NCI-H524 (cell line): ENCODE measurements at regions not wholly inside any gene's neighbourhood (a gene's known extent, or its start where the extent isn't known, plus 50 kb on each side); places are given as distances from the start of the nearest gene placed in this dataset.

Experiments
- DNase-seq, 2 experiments: peaks; one replicate each; lab custom pipeline; 2025; lab: John Stamatoyannopoulos, UW

DNA sequence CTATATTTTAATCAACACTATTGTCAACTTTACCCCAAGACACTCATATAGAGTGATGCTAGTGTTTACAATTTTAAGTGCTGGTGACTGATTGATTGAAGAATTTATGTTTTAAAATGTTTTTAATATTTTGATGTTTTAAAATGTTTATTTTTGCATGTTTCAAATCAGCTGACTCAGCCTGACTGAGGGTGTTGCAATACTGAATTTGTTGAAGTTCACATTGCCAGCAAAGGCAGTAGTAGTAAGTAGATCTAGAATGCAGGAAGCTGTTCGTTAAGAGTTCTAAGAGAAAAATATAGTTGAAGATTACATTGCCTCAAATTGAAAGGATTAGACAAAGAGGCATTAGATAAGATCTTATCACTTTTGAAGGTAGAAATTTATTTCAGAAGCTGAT is 977.6 kb downstream of the IGSF11 start:
- DNase-seq: no peak

DNA sequence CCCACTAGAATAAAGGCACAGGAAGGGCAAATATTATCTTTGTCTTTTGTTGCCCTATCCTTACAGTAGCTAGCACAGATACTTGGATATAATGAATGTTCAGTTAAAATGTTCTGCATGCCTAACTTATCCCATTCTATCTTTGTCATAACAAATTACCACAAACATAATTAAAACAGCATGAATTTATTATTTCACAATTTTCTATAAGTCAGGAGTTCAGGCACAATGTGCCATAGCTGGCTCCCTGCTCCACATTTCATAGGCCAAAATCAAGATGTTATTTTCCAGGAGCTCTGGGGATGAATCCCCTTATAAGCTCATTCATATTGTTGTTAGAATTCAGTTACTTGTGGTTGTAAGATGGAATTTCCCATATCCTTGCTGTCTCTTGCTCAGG is 975.5 kb downstream of the IGSF11 start:
- no peak for DNase-seq

DNA sequence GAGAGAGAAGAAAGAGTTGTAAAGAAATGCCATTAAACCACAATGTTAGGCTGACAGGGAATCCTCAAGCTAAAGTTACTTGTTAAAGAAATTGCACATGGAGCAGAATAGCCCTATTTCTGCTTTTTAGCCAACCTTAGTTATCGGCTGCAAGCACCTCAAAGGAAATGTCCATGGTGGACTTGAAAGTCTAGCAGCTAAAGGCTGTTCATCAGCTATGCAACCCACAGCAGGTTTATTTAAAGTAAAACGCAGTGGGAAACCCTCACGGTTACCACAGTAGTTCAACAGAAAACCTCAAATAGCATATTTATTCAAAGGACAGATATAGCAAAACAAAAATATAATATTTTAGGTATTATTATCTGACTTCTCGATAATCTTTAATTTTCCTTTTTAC is 967.2 kb downstream of the IGSF11 start:
- DNase-seq: no peak

DNA sequence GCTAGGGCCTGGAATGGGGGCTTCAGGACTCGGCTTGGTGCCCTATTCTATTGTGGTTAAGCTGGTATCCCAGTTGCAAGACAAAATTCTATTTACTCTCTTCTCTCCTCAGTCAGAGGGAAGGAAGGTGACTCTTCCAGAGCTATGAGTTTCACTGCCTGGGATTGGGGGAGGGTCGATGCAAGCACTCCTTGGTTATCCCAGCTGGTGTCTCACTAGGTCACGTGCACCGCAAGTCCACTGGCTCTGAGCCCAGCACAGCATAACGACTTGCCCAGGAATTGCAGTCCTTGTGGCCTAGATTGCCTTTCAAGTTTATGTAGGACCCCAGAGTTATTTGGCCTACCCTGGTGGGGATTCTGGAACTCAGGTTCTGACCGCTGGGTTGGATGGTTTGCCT is 958.8 kb downstream of the IGSF11 start:
- peak; percentile 38 to 59 for DNase-seq

DNA sequence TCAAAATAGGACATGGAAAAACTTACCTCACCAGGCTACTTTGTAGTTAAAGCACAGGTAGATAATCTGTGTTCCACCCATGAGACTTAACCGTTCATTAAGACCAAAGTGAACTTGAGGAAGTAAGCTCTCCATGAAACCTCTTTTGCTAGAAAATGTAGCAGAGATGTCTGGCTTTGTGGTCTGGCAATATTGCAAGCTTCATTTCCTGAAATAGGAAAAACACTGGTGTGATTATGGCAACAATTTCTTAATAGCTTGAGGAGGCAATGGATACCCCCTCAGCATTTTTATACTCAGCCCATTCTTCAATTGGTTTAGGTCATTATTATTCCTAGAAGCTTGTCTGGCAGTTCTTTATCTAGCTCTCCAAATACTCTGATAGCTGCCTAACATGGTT is 957.3 kb downstream of the IGSF11 start:
- no peak for DNase-seq

DNA sequence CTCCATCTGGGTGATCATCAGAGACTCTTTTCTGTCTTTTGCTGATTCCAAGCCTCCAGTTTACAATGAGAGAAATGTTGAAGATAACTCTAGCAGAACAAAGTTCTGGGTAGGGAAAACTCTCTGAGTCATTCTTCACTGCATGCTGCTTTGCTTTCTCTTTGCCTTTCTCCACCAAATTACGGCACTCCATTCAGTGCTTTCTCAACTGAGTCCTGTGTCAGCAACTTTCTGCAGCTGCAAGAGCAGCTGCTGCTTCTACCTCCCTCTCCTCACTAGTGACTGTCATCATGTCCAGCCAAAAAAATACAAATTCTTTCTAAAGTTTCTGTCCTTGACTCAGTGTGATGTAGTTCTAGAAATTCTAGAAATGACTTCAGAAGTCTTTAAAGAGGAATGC is 953.8 kb downstream of the IGSF11 start:
- DNase-seq: no peak

DNA sequence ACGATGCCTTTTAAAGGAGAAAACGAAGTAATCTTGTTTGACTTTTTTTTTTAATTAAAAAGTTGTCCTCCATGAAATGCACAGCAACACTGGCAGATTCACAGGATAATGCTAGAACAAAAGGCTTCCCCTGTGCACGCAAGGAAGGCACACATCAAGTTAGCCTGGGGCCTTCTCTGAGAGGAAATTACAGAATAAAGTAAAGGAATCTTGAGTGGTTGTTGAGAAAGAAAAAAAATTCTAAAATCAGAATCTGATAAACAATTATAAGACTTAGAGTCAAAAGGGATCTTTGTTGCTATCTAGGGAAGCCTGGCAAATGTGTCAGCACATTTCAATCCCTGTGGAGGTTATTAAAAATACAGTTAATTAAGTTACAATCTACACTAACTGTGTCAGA is 946.0 kb downstream of the IGSF11 start:
- DNase-seq: no peak

DNA sequence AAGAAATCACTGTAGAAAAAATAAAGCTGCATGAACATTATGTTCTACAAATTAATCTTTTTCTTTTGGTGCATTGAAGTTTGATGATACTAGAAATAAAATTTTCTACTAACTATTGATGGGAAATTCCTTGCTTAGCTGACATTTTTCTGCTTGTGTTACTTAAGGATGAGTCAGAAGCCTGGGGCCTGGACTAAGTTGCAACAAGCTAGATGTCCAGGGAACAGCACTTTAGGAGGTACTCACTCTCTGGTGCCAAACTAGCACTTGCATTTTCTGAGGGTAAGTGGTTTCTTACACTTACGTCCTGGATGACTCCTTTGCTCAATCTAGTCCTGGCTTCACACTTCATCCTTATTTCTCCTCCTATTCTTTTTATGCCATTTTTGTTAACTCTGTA is 945.1 kb downstream of the IGSF11 start:
- no peak for DNase-seq

DNA sequence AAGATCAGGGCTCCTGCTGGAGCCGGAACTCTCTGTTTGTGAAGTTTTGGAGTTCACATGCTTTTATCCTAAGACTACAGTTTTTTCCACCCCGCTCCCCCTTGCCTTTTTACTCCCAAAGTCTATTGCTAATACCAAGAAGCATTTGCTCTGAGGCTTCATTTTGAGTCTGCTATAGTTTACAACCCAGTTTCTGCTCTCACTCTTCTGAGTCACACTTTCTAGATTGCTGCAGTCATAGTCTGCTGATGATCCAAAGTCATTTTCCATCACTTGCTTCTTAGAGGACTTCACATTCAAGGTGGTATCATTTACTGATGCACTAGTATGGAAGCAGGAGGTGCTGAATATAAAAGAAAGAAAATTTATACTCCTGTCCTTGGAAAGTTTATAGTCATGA is 937.4 kb downstream of the IGSF11 start:
- DNase-seq: no peak

DNA sequence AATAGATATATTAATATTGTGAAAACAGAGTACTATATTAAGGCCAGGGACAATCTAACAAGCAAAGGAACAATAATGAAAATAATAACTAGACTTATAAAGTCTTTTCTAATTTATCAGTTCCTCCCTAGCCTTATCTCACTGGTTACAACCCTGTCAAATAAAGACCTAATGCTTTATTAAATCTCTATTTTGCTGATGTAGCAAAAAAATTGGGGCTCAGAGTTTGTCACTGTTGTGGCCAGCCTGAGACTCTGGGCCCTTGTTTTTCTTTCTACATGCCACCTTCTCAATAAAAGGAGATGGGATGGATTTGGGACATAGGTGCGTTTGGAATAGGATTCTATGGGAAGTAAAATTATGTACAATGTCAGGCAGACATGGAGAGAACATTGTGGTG is 937.0 kb downstream of the IGSF11 start:
- DNase-seq: no peak

DNA sequence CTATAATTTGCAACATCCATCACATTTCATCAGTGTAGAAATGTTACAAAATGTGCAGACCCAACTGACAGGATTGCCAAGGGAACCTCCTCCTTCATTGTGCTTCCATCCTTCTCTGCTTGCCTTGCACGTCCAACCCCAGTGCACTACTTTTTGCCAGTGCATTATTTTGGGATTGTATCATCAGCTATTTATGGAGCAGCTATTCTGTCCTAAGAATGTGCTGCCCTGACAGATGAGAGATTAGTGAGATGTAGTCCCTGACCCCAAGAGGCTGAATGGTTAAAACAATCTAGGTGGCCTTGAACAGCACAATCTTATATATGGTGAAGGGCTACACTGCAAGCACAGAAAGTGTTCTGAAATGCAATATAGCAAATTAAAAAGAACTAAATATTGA is 935.8 kb downstream of the IGSF11 start:
- DNase-seq: no peak

DNA sequence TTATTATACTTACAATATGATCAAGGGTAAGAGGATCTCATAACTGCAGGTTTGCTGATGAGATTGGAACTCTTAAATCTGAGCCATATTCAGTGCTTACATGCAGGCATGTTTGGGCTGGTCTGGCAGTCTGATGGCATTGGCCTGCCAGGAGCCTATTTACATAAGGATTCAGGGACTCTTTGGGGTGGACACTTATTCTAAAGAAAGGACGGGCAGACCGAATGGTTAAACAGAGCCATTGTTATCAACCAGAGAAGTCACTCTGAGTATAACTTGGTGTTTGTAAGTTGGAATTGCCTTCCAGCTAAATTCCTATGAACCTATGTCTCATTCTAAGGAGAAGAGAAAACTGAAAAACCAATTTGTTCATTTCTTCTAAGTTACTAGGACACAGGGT is 932.8 kb downstream of the IGSF11 start:
- no peak for DNase-seq

DNA sequence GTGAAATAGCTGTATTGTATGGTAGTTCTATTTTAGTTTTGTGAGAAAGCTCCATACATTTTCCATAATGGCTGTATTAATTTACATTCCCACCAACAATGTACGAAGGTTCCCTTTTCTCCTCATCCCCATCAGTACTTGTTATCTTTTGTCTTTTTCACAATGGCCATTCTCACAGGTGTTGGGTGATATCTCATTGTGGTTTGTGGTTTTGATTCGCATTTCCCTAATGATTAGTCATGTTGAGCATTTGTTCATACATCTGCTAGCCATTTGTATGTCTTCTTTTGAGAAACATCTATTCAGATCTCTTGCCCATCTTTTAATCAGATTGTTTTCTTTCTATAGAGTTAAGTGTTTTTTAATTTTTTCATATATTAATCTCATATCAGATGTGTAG is 931.9 kb downstream of the IGSF11 start:
- DNase-seq: no peak

DNA sequence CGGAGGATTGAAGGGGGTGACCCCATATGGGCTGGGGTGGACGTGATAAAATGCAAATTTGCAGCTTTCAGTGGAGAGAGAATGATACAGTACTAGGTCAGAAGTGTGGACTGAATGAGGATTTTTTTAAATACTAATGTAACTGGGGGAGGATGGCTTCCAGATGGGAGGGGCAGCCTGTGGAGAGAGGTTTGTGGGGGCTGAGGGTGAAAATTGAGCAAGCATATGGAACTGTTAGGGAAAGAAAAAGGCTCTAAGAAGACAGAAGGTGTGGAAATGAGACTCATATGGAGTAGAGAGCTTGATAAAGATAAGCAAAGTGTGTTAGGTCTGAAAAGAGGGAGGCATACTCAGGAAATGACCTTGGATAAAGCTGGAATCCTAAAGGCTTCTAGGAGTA is 926.4 kb downstream of the IGSF11 start:
- DNase-seq: no peak

DNA sequence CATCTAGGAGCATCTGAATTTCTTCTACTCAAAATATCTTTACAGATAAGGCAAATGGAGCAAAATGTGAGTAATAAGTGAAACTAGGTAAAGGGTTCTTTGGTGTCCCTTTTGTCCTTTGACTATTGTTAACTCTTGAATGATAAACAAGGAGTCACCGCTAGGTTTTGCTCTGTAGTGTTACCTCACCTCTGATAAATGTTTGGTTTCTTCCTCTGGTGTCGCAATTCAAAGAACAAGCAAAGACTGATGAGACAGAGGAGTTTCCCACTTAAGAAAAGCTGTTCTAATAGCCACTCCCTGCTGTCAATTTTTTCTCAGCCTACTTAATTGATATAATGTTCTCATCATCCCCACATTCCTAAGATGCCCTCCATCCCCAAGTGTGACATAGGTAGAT is 925.9 kb downstream of the IGSF11 start:
- no peak for DNase-seq

DNA sequence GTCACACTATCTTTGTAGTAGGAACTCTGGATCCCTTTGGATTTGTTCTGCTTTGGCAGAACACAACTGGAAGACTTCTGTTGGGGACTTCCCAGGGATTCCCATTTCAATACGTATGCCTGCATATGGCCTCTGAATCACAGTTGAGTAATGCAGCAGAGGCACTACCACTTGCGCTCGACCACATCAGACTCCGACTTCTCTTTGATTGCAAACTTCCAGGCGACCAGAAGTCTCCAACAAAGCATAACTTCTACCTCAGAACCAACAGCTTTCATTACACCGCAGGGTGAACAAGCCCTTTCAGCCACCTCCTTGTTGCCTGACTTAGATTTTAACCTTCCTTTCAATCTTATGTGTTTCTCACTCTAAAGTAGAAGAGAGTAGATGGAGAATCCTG is 924.4 kb downstream of the IGSF11 start:
- no peak for DNase-seq

DNA sequence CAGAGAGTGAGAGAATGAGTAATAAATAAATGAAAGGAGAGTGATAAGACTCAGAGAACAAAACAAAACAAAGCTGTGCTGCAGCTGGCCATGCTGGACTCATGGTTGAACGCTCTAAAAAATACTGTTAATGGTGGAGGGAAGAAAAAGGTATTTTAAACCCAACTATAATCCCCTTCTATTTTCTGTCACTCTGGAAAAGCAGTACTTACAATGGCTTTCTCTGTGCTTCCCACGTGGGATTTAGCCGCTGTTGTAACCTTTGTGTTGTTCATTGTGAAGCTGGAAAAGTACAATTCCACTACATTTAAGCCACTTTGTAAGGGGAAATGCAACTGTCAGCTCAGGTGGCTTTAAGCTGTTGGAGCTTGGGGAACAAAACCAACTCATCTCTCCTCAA is 917.7 kb downstream of the IGSF11 start:
- DNase-seq: no peak

DNA sequence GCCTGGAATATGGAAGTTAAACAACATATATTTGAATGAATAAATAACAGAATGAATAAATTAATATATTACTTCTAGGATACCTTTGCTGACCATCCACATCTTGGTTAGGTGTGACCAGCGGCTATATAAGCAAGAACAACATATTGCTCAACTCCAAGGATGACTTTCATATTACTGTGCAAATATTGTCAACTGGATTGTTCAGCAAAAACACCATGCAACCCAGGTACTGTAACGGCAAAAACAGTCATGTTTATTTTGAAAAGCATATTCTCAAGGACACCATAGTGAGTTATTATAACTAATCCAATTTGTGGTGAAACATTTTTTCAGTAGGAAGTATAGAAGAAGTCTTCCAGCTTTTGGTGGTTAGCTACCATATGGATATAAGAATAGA is 907.9 kb downstream of the IGSF11 start:
- DNase-seq: no peak

DNA sequence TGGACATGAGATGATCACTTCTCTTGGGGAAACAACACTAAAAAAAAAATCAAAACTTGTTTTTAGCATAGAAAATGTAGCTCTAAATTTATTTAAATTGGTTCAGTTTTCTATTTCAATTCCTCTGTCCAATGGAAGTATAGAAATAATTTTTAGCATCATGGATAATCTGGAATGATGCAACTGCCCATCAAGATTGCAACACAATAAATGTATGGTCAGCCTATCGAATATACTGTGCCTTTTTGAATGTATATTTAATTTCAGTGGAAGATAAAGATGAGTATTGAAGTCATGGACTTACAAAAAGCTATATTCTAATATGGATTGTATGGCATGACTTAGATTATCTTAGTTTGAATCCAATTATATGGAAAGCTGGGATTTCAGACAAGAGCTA is 906.7 kb downstream of the IGSF11 start:
- DNase-seq: peak in 1 of 2 experiments; percentile 40

DNA sequence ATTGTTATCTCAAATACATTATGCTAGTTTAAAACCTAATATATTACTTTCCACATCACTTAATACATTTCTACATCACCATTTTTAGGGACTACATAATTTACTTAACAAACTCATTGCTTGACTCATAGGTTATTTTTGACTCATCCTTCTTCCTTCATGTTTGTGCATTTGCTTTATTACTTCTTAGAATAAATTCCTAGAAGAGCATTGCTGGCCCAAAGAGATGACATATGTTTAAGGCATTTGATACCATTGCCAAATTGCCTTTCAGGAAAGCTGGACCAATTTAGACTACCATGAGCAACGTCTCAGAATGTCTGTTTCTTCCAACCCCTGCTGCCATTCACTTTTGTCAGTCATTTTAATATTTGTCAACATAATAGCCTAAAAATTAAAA is 905.8 kb downstream of the IGSF11 start:
- DNase-seq: peak; percentile 30 to 84

DNA sequence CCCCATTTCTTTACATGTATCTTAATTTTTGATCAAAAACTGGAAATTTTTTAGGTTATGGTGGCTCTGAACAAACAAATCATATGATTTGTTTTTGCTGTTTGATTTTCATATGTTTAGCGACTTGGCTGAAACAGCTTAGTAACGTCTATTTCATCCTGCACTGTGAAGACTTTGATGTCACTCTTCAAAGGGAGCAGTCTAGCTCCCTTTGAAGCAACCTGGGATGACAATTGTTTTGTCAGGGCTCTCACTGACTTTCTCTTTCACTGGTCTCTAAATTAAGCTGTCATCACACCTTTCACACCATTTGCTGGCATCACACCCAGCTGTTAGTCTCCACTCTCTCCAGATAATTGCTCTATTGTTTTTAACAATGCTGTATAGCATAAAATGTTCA is 896.9 kb downstream of the IGSF11 start:
- DNase-seq: no peak

DNA sequence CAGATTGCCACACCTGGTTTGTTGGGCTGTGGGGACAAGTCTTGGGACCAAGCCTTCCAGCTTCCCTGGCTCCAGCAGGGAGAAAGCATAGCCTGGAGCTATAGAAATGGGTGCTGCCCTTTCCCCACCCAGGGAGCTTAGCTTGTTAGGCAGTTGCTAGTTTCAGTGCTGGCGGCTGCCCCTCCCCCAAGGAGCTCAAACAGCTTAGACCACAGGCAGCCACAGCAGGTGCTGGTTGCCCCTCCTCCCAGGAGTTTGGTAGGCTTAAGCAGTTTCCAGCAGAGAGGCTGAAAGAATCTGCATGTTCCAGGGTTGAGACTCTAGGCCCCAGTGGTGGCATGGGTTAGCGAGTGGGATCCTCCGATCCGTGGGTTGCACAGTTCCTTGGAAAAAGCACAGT is 889.7 kb downstream of the IGSF11 start:
- DNase-seq: peak; percentile 63 to 82

DNA sequence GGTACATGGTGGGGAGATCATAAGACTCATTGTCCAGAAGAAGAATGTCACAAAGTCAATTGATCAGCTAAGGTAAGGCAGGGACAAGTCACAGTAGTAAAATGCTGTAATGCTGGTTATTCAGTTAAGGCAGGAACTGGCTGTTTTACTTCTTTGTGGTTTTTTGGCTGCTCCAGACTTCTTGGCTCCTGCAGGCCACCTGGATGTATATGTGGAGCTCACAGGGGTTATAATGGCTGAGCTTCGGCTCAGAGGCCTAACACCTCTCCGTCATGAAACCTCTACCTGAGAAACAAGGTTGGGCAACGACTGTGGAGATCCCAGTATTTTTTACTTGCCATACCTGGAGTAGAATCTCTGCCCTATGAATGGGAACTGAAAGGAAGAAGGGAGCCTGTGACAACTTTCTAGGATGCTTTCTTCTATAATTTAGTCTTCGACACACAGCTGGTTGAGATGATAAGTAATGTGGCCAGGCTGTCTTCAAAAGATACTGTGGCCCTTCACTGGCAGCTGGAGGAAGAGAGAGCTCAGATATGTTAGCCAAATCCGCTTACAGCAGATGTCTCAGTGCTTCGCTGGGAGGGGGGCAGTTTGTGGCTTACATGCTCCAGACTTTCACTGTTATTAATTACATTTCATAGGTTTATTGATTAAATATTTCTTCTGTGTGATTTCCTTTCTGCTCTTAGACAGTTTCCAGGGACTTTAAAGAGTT is 887.8 kb downstream of the IGSF11 start:
- DNase-seq: peak; percentile 81 to 93

DNA sequence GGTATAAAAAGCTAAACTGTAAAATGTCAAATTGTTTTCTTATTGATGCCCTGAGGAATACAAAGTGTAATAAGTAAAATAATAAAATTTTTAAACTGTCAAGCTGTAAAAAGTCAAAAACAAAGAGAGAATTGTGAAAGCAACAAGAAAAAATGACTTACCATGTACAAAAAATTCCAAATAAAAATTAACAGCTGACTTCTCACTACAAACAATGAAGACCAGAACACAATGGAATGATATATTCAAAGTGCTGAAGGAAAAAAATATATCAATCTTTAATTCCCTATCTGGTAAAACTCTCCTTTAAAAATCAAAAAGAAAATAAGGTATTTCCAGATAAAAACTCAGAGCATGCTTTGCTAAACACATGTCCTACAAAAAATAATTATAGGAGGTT is 883.5 kb downstream of the IGSF11 start:
- no peak for DNase-seq
